ENCODE measurements at regions not wholly inside any gene's neighbourhood (a gene's known extent, or its start where the extent isn't known, plus 50 kb on each side); places are given as distances from the start of the nearest gene placed in this dataset.
"Not testable (repeated sequence)": the region's sequence is repeated elsewhere in the genome, so short reads cannot be mapped to it uniquely, and the experiment has no call there.

DNA sequence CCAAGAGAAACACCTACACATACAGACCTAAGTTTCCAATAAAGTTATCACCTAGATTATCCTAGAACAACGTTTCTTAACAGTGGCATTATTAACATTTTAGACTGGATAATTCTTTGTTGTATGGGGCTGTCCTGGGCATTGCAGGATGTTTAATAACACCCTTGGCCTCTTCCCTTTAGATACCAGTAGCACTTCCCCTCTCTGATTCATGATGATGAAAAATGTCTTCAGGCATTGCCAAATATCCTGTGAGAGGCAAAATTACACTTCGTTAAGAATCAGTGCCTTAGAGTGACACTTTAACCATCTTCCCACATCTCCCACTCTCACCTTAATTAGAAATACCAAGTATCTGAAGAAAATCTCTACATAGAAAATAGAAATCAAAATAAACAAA, 352.6 kb downstream of the CGGBP1 start:
- DNase-seq: no peak

- no peak for DNase-seq
Measured at GRCh38 chr3:87702600-87702999, 356.2 kb downstream of the CGGBP1 start.

DNA sequence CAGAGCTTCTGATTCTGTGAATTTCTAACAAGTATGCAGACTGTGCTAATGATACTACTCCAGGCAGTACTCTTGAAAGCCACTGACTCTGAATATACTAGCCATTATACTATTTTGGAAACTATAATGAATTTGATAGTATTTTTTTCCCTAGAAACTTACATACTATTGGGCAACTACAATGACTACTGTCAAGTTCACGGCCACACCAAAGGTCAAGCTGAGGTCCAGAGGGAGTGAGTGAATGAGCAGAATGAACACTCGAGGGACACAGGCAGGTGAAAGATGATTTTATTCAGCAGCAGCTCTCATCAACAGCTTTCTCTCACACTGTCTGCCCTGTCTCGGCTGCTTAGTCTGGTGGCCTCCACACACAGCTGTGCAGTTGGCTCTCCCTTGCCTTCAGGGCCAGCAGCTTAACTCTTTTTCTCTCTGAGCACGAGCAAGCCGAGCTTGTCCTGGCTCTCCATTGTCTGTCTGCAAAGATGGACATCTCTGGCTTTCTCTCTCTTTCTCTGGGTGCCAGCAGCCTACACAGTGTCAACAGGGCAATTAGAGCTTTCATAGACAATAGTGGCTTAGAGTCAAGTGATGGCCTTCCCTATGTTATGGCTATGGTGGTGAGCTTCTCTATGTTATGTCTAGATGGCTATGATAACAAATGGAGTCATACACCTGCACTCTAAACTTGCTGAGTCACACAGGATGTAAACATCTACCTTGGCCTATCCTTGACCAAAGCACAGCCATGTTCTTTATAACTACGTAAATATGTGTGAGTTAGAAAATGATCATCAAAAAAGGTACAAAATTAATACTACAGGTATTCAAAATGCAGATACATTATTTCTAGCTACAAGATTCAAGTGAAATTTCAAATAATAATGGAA, 362.4 kb downstream of the CGGBP1 start:
- DNase-seq: no peak

DNA sequence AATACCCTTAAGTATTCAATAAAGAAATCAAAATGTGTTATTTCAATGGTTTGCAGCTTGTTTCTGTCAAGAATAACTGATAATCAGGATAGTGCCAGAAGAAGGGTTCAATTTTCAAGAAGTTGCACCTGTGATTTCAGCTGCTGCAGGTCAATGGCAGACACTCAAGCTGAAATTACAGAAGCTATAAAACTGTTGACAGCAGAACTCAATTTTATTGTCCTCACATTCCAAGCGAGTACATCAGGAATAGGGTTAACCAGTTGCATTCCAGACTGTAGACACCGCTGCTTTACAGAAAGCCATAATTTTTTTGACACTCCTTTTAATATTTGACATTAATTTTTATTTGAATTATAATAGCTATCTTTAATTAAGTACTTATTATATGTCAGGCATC, 364.1 kb downstream of the CGGBP1 start:
- no peak for DNase-seq

DNA sequence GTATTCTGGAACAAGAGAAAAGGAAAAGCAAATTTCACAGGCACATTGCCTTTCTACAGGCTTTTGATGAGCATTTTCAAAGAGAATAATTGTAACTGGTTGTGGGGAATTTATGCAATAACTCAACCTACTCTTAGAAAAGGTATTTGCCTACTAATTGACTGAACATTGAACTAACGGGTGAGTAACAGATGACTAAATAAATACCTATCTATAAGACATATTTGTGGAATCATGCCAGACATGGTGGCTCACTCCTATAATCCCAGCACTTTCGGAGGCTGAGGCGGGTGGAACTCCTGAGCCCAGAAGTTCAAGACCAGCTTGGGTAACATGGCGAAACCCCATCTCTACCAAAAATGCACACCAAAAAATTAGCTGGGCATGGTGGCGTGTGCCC, 367.7 kb downstream of the CGGBP1 start:
- DNase-seq: no peak

- DNase-seq: not testable (repeated sequence)
Measured at GRCh38 chr3:87678984-87679660, 379.7 kb downstream of the CGGBP1 start.

DNA sequence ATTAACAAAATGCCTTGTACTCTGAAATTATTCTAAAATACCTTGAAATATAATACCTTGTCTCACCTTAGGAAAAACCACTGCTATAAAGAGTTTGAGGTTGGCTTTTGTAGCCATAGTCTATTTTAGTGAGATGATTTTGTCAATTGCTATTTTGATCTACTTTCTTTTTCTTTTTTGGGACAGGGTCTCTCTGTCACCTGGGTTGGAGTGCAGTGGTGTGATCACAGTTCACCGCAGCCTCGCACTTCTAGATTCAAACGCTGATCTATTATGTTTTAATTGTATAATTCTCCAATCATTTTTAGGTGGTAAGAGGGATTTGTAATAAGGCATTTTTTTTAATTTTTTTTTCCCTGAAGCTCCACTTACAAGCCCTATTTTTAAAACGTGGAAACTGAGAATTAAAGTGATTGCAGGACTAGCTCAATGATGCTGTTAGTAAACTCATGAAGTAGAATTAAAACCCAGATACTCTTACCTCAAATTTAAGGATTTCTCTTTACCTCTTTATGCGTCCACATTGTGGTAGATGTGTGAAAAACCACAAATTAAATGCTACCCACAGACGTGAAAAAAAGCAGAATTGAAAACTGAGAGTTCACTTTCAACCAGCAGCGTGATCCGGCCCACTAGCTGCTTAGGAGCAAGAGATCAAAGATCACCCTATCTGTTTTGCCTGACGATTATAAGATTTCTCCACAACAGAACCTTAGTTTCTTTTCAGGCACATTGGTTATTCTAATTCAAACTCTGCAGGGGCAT, 384.2 kb downstream of the CGGBP1 start:
- no peak for DNase-seq

- DNase-seq: no peak
Measured at GRCh38 chr3:87673132-87673531, 385.7 kb downstream of the CGGBP1 start.

DNA sequence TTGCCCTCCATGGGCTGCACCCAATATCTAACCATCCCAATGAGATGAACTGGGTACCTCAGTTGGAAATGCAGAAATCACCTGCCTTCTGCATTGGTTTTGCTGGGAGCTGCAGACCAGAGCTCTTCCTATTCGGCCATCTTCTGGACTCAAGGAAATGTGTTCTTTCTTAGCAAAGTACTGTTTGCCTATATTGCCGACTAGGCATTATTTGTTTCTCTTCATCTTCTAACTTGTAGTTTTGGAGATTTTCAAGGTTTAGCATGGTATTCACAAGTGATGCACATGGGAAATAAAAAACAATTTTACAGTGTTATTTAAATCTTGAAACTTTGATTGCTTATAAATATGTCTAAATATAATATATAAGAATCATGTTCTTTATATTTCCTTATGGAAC, 377.8 kb upstream of the POU1F1 start:
- no peak for DNase-seq

GRCh38 chr3:87653138-87653537, 376.8 kb upstream of the POU1F1 start:
- not testable (repeated sequence) for DNase-seq

DNA sequence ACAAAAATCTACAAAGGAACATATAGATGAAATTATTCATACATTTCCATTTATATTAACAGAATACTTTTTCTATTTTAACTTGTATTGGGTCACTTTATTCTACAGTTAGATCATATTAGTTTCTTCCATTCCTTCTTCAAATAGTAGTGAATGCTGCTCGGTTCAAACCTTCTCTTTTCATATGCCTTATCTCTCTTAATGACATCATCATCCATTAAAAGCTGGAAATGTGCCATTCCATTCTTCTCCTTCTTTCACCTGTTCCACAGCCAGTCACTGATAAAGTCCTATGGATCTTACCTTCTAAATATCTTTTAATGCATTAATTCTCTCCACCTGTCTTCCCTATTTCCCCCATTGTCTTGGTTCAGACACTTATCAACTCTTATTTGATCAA, 358.0 kb upstream of the POU1F1 start:
- DNase-seq: no peak

- DNase-seq: no peak
Measured at GRCh38 chr3:87627316-87627715, 350.9 kb upstream of the POU1F1 start.

- DNase-seq: no peak
Measured at GRCh38 chr3:87626546-87626945, 350.2 kb upstream of the POU1F1 start.

DNA sequence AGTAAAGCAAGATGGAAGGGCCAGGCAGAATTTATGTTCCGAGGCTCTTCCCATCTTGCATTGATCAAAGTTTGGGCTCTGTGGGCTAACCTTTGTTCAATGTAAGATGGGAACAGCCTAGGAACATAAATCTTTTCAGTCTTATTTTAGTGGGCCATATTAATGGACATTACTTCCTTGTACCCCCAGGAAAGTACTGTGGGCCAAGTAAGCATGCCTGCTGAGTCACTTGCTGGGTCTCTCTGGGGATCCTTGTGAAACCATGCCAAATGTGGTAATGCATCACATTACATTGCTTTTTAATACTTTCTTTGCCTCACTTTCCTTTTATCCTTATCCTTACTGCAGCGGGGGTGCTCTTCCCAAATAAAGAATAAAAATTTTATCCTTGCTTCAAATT, 349.5 kb upstream of the POU1F1 start:
- DNase-seq: no peak

DNA sequence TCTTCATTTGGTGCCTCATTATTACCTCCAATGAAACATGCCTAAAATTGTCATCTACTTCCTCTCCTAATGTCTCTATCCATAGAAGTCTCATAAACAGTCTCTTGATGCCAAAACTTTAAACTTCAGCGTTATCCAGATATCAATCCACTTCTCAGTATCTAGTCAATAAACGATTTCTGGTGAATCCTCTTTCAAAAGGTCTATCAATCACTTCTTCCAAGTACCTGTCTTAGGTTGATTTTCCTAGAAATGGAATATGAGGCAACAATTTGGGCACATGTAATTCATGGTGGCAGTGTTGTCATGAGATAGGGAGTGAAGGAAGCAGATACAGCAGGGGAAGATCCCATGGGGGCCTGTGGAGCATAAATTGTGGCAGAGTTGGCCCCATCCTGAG, 348.5 kb upstream of the POU1F1 start:
- no peak for DNase-seq

GRCh38 chr3:87621667-87622066, 345.3 kb upstream of the POU1F1 start:
- DNase-seq: no peak

GRCh38 chr3:87615506-87615905, 339.1 kb upstream of the POU1F1 start:
- DNase-seq: no peak

GRCh38 chr3:87614998-87615397, 338.6 kb upstream of the POU1F1 start:
- no peak for DNase-seq

- DNase-seq: no peak
Measured at GRCh38 chr3:87607234-87607633, 330.9 kb upstream of the POU1F1 start.

GRCh38 chr3:87595798-87596197, 319.4 kb upstream of the POU1F1 start:
- no peak for DNase-seq

GRCh38 chr3:87581240-87581639, 304.9 kb upstream of the POU1F1 start:
- DNase-seq: no peak

GRCh38 chr3:87576752-87577151, 300.4 kb upstream of the POU1F1 start:
- no peak for DNase-seq

DNA sequence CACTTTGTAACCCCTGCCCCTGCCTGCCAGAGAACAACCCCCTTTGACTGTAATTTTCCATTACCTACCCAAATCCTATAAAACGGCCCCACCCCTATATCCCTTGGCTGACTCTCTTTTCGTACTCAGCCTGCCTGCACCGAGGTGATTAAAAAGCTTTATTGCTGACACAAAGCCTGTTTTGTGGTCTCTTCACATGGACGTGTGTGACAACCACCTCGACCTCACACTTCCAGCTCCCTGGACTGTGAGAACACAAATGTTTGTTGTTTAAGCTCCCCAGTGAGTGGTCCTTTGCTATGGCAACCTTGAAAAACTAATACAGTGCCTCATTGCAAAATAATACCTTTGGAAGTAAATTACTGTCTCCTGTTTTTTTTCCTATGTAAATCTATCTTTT, 299.2 kb upstream of the POU1F1 start:
- no peak for DNase-seq

DNA sequence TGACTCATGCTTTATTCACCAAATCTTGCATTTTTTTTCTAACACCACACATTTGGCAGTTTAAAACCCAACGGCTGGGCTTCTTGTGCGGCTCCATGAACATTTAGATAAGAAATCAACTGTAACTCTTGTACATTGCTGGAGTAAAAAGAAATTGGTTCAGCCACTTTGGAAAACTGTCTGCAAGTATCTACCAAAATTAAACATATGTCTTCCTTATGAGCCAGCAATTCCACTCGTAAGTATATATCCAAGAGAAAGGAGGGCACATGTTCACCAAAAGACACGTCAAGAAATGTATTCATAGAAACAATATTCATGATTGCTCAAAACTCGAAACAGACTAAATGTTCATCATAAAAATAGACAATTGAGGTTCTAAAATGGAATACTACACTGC, 291.9 kb upstream of the POU1F1 start:
- DNase-seq: no peak
